NCI-H2227 (cell line): ENCODE measurements at regions not wholly inside any gene's neighbourhood (a gene's known extent, or its start where the extent isn't known, plus 50 kb on each side); places are given as distances from the start of the nearest gene placed in this dataset.
"Not testable (repeated sequence)": the region's sequence is repeated elsewhere in the genome, so short reads cannot be mapped to it uniquely, and the experiment has no call there.

ENCODE experiments used
- DNase-seq: peaks from one replicate; lab custom pipeline; 2025; ENCODE audit not compliant: unreplicated experiment; lab: John Stamatoyannopoulos, UW

GRCh38 chr19:31444931-31445330 lies 95.7 kb upstream of the TSHZ3 start:
- DNase-seq, result no peak

GRCh38 chr19:31445406-31445805 lies 96.2 kb upstream of the TSHZ3 start:
- DNase-seq, result no peak

- DNase-seq, result no peak
Observed at GRCh38 chr19:31448221-31448657, 99.0 kb upstream of the TSHZ3 start.

- DNase-seq, result no peak
Observed at GRCh38 chr19:31449379-31449778, 100.1 kb upstream of the TSHZ3 start.

- DNase-seq, result no peak
Observed at GRCh38 chr19:31450696-31451095, 101.5 kb upstream of the TSHZ3 start.

GRCh38 chr19:31451686-31452330 lies 102.6 kb upstream of the TSHZ3 start:
- DNase-seq, result no peak

GRCh38 chr19:31459430-31459829 lies 110.2 kb upstream of the TSHZ3 start:
- DNase-seq, result no peak

GRCh38 chr19:31461814-31462539 lies 112.7 kb upstream of the TSHZ3 start:
- no peak for DNase-seq

GRCh38 chr19:31470229-31470939 lies 121.1 kb upstream of the TSHZ3 start:
- DNase-seq, result no peak

GRCh38 chr19:31470952-31471351 lies 121.7 kb upstream of the TSHZ3 start:
- no peak for DNase-seq

- no peak for DNase-seq
Observed at GRCh38 chr19:31478241-31478640, 129.0 kb upstream of the TSHZ3 start.

- no peak for DNase-seq
Observed at GRCh38 chr19:31483226-31483857, 134.1 kb upstream of the TSHZ3 start.

- not testable (repeated sequence) for DNase-seq
Observed at GRCh38 chr19:31484858-31485410, 135.7 kb upstream of the TSHZ3 start.

- no peak for DNase-seq
Observed at GRCh38 chr19:31485472-31485871, 136.2 kb upstream of the TSHZ3 start.

GRCh38 chr19:31491242-31491641 lies 142.0 kb upstream of the TSHZ3 start:
- DNase-seq, result no peak

GRCh38 chr19:31492050-31492449 lies 142.8 kb upstream of the TSHZ3 start:
- DNase-seq, result no peak

GRCh38 chr19:31496076-31496475 lies 146.8 kb upstream of the TSHZ3 start:
- no peak for DNase-seq

- DNase-seq, result no peak
Observed at GRCh38 chr19:31497709-31498108, 148.5 kb upstream of the TSHZ3 start.

GRCh38 chr19:31498781-31499180 lies 149.5 kb upstream of the TSHZ3 start:
- DNase-seq, result no peak

- DNase-seq, result no peak
Observed at GRCh38 chr19:31499281-31500196, 150.3 kb upstream of the TSHZ3 start.
